HG02588 (cell line): ENCODE measurements at regions not wholly inside any gene's neighbourhood (a gene's known extent, or its start where the extent isn't known, plus 50 kb on each side); places are given as distances from the start of the nearest gene placed in this dataset.
"Not testable (repeated sequence)": the region's sequence is repeated elsewhere in the genome, so short reads cannot be mapped to it uniquely, and the experiment has no call there.

Source experiments
- ATAC-seq: cut with Tn5 transposase; IDR thresholded peaks from one replicate; pipeline ENCODE4 v1.9.1; 2021; ENCODE audit warnings: mild to moderate bottlenecking, moderate library complexity; ENCODE audit not compliant: unreplicated experiment

DNA sequence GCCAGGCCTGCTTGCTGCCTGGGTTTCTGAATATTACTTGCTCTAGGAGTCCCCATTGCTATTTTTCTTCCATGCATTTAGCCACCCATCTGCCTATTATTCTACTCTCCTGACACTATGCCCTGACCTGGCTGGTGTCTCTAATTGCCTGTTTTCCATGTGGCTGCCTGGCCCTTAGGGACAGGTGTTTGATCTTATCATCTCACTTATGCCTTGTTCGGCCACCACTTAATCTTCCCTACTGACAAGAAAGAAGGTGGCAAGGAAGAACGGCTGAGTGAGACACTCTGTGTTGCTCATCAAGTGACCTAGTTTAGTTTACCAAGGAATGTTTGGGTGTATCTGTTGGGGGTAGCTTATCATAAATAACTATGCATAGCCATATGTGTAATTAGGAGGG is 50.4 kb upstream of the RAPH1 start:
- no peak for ATAC-seq

DNA sequence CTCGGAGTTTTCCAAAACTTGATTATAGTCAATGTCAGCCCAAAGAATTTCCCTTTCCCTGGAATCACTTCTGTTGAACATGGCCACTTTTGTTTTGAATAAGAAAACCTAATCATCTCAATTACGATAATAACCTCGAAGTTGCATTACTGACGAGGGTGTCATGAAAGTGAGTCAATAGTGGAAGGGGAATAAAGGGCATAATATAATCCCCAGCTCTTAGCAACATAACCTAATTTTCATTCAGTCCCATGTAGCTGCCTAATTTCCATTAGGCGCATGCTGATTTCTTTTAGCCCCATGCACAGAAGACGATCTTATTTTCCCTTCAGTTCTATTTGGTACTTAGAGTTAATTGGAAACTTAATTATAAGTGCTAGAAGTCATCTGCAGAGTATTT is 51.1 kb upstream of the RAPH1 start:
- no peak for ATAC-seq

DNA sequence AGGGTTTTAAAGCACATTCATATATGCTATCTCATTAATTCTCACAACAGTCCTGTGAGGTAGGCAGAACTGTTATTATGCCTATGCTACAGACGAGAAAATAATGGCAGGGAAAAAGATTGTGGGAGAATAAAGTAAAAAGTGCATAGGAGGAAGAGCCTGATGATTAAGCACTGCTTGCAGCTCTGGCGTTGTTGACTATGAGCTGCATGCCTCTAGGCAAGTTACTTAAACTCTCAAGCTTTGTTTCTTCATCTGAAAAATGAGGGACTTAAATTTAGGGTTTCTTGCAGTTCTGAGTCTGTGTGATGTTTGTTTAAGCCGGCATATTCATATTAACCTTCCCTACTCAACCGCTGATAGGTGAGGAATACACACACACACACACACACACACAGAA is 51.6 kb upstream of the RAPH1 start:
- ATAC-seq = no peak

- no peak for ATAC-seq
These were observed 55.4 kb upstream of the RAPH1 start for GRCh38 chr2:203590496-203590895.

DNA sequence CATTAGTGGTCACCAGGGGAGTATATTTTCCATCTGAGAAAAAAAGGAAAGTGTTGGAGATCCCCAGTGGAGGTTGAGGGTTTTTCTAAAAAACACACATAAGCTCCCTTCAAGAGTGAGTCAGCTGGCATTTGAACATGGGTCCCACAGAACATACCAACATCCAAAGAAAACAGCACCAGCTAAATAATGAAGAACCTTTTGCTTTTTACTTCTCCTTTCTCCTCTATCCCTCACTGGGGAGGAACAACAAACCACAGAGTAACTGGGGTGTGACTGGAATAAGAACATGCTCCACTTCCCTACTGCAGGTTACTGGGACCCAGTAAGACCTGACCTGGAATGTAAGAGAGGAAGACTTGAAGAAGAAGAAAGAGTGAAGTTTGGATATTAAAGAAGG is 56.5 kb upstream of the RAPH1 start:
- ATAC-seq = no peak

- ATAC-seq = no peak
These were observed 57.4 kb upstream of the RAPH1 start for GRCh38 chr2:203592470-203592869.

- no peak for ATAC-seq
These were observed 59.4 kb upstream of the RAPH1 start for GRCh38 chr2:203594541-203594940.

DNA sequence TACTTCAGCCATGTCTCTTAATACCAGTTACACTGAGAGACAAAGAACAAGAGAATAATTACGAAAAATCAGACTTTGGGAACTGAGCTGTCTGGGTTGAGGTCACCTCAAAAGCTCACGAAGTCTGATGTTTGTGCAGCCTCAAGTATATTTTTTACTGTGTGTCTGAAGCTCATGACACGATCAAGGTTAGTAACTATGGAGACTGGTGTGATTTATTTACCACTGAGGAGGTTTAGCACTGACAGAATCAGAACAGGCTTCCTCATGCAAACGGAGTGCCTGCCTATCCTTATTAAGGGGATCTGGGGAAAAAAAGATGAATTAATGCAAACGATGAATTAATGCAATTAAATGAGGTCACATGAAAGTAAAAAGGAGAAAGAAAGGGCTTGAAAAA is 61.1 kb upstream of the RAPH1 start:
- no peak for ATAC-seq

- ATAC-seq = peak; percentile 55
These were observed 64.4 kb upstream of the RAPH1 start for GRCh38 chr2:203599509-203599908.

GRCh38 chr2:203600286-203600685 is 65.2 kb upstream of the RAPH1 start:
- no peak for ATAC-seq

- ATAC-seq = no peak
These were observed 68.6 kb upstream of the RAPH1 start for GRCh38 chr2:203603456-203604389.

DNA sequence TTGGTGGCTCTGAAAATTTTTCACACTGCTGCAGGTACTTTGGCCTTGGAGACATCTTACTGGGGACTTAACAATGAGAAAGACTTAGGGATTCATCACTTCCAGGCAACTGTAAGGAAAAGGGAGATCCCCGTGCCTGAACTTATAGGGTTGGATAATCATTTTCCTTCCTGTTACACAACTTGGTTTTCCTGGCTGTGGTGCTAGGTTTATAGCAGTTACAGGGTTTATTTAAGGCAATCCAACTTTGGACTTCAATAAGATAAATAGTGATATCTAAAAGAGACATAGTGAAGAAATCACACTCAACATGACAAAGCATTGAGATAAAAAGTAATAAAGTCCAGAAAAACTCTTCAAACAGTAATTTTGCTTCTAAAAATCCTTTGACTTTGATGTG is 70.2 kb upstream of the RAPH1 start:
- ATAC-seq = no peak

DNA sequence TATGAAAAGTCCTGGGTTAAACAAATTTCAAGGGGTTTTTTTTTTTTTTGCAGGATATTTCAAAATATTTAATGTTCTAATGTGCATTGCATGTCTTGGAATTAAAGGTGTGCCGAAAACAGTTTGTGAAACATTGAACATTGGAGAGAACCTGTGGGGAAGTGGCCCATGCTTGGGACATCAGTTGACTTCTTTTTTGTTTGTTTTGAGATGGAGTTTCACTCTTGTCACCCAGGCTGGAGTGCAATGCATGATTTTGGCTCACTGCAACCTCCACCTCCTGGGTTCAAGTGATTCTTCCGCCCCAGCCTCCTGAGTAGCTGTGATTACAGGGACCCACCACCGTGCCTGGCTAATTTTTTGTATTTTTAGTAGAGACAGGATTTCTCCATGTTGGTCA is 71.0 kb upstream of the RAPH1 start:
- no peak for ATAC-seq

DNA sequence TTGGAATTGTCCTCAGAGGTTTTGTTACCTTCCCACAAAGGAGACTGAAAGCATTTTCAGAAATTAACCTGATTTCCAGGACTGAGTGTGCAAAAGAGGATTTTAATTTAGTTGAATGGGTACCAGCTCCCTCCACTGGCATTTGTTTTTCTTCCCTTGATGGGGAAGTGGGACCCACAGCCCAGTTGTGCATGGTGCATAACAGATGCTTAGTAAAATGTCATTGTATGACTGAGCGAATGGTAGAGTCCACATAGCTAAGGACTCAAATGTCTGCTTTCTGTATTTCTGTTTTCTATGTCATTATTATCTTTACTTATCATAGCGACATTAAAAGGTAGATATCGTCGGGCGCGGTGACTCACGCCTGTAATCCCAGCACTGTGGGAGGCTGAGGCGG is 75.5 kb upstream of the RAPH1 start:
- no peak for ATAC-seq

- no peak for ATAC-seq
These were observed 77.1 kb upstream of the RAPH1 start for GRCh38 chr2:203612246-203612645.

DNA sequence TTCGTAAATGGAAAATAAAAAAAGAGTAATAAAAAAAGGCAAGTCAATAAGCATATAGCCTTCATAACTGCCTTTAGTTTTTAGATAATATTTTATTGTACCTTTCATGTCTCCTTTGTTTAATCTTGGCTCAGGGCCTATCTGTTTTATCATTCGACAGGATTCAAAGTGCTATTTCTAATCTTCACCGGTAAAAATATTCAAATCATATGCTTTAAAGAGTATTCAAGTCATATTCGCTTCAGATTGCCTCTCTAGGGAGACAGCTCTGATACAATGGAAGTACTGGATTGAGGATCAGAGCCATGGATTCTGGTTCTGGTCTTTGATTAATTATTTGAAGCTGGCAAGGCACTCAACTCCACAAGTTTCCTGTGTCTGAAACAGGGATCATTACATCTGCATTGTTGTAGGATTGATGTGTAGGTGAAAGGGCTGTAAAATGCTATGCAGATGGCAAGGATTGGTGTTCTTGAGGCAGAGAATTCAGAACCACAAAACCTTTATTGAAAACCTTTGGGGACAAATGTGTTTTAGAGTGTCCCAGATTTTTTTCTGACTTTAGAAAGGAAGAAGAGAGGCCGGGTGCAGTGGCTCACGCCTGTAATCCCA is 84.3 kb upstream of the RAPH1 start:
- ATAC-seq = no peak

DNA sequence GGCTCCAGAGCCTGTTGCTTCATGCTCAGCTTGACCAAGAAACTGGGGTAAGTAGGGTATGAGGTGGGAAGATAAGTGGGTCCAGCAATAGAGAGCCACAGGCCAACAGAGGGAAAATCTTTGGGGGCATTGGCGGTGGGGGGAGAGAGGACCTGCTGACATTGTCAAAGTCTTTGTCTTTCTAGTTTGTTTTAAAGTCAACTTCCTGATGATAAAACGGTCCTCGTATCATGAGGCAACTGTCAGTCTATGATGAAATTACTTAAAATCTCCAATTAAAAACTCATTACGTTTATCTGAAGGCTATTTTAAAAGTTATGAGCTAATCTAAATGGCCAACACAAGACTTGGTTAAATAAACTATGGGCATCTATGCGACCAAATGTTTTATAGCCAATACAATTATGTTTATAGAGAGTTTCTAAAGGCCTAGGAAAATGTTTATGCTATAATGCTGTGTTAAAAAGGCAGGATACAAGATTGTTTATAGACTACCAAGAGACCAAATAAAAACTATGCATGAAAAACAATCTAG is 84.4 kb upstream of the CD28 start:
- ATAC-seq = no peak

GRCh38 chr2:203623096-203623495 is 83.3 kb upstream of the CD28 start:
- ATAC-seq = no peak

GRCh38 chr2:203623661-203624060 is 82.8 kb upstream of the CD28 start:
- no peak for ATAC-seq

- ATAC-seq = no peak
These were observed 80.7 kb upstream of the CD28 start for GRCh38 chr2:203625701-203626100.

GRCh38 chr2:203626247-203626646 is 80.2 kb upstream of the CD28 start:
- not testable (repeated sequence) for ATAC-seq
